GM19043 (cell line): ENCODE measurements at regions not wholly inside any gene's neighbourhood (a gene's known extent, or its start where the extent isn't known, plus 50 kb on each side); places are given as distances from the start of the nearest gene placed in this dataset.
"Not testable (repeated sequence)": the region's sequence is repeated elsewhere in the genome, so short reads cannot be mapped to it uniquely, and the experiment has no call there.

ENCODE experiments used
- ATAC-seq: cut with Tn5 transposase; IDR thresholded peaks from one replicate; pipeline ENCODE4 v1.9.1; 2021; ENCODE audit warnings: low read depth; ENCODE audit not compliant: unreplicated experiment

GRCh38 chr20:50354721-50355589, 155.2 kb upstream of the PTPN1 start:
- no peak for ATAC-seq

GRCh38 chr20:50355590-50356524, 154.3 kb upstream of the PTPN1 start:
- no peak for ATAC-seq

GRCh38 chr20:50356525-50356885, 153.7 kb upstream of the PTPN1 start:
- ATAC-seq: no peak

- ATAC-seq: no peak
Measured at GRCh38 chr20:50356962-50357782, 153.0 kb upstream of the PTPN1 start.

GRCh38 chr20:50357783-50358161, 152.4 kb upstream of the PTPN1 start:
- ATAC-seq: no peak

GRCh38 chr20:50358166-50358565, 152.0 kb upstream of the PTPN1 start:
- ATAC-seq: no peak

GRCh38 chr20:50358971-50359370, 151.2 kb upstream of the PTPN1 start:
- no peak for ATAC-seq

GRCh38 chr20:50359607-50360217, 150.5 kb upstream of the PTPN1 start:
- ATAC-seq: no peak

GRCh38 chr20:50360218-50360672, 149.9 kb upstream of the PTPN1 start:
- no peak for ATAC-seq

GRCh38 chr20:50360921-50361320, 149.3 kb upstream of the PTPN1 start:
- no peak for ATAC-seq

GRCh38 chr20:50362177-50362576, 148.0 kb upstream of the PTPN1 start:
- ATAC-seq: not testable (repeated sequence)

- no peak for ATAC-seq
Measured at GRCh38 chr20:50363027-50363426, 147.2 kb upstream of the PTPN1 start.

- ATAC-seq: no peak
Measured at GRCh38 chr20:50363479-50363878, 146.7 kb upstream of the PTPN1 start.

- no peak for ATAC-seq
Measured at GRCh38 chr20:50364542-50364941, 145.6 kb upstream of the PTPN1 start.

- no peak for ATAC-seq
Measured at GRCh38 chr20:50366270-50367103, 143.7 kb upstream of the PTPN1 start.

- ATAC-seq: no peak
Measured at GRCh38 chr20:50367104-50367674, 143.0 kb upstream of the PTPN1 start.

GRCh38 chr20:50367739-50368375, 142.3 kb upstream of the PTPN1 start:
- no peak for ATAC-seq

GRCh38 chr20:50368386-50368785, 141.8 kb upstream of the PTPN1 start:
- no peak for ATAC-seq
